AG04450 (cell line): ENCODE measurements at regions not wholly inside any gene's neighbourhood (a gene's known extent, or its start where the extent isn't known, plus 50 kb on each side); places are given as distances from the start of the nearest gene placed in this dataset.
A peak's percentile ranks its signal among the peaks of the same experiment; 100 is the strongest.

ENCODE experiments used
- CTCF ChIA-PET: fragments of 300-600, 350-600 bp; formaldehyde crosslinking; extraction: SDS; loops from one replicate; lab custom pipeline; 2022; ENCODE audit warnings: antibody characterized with exemption, inconsistent platforms; lab: Charles Lee
- POLR2A ChIA-PET: fragments of 350-600 bp; formaldehyde crosslinking; extraction: SDS; loops from one replicate; lab custom pipeline; 2021; ENCODE audit warnings: antibody characterized with exemption, inconsistent platforms; lab: Yijun Ruan, JAX
- DNase-seq: peaks from one replicate; pipeline ENCODE4 v3.0.0-alpha.2; 2011; ENCODE audit warnings: low read depth, low spot score
- H3K27ac ChIP-seq: one replicate; pipeline ENCODE4 v1.5.1; 2012; ENCODE audit warnings: low read depth, low read length, control low read depth
- H3K27me3 ChIP-seq: one replicate; pipeline ENCODE4 v1.6.0; 2012; ENCODE audit warnings: low read length; ENCODE audit not compliant: control insufficient read depth, insufficient read depth
- H3K4me3 ChIP-seq: 2 replicates; pipeline ENCODE4 v1.5.1; 2011; ENCODE audit warnings: mild to moderate bottlenecking, low read depth, low read length, control low read depth
- H3K9me3 ChIP-seq: 2 replicates; pipeline ENCODE4 v1.5.1; 2012; ENCODE audit warnings: low read length; ENCODE audit not compliant: control insufficient read depth, insufficient read depth
- TF ChIP-seq, protein P1 (sequence below): IDR thresholded peaks from 2 replicates; pipeline ENCODE4 v1.5.1; 2011; ENCODE audit warnings: low read depth, low read length, control low read depth, inconsistent platforms

GRCh38 chrX:125101971-125102755 is 217.5 kb upstream of the TEX13C start:
- Histone ChIP-seq H3K4me3 (no peak overlapping the region), H3K27me3 (no peaks in the 10 kb centered on the region), H3K9me3 (no peaks in the 10 kb centered on the region), H3K27ac (no peak overlapping the region)
- POLR2A ChIA-PET, result no interaction called here
- CTCF ChIA-PET, result no interaction called here
- DNase-seq, result no peak
- TF ChIP-seq, protein P1, sequence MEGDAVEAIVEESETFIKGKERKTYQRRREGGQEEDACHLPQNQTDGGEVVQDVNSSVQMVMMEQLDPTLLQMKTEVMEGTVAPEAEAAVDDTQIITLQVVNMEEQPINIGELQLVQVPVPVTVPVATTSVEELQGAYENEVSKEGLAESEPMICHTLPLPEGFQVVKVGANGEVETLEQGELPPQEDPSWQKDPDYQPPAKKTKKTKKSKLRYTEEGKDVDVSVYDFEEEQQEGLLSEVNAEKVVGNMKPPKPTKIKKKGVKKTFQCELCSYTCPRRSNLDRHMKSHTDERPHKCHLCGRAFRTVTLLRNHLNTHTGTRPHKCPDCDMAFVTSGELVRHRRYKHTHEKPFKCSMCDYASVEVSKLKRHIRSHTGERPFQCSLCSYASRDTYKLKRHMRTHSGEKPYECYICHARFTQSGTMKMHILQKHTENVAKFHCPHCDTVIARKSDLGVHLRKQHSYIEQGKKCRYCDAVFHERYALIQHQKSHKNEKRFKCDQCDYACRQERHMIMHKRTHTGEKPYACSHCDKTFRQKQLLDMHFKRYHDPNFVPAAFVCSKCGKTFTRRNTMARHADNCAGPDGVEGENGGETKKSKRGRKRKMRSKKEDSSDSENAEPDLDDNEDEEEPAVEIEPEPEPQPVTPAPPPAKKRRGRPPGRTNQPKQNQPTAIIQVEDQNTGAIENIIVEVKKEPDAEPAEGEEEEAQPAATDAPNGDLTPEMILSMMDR, result no peak

GRCh38 chrX:125103693-125104092 is 216.0 kb upstream of the TEX13C start:
- no peak for DNase-seq
- no peaks in the 10 kb centered on the region for H3K27me3 ChIP-seq
- H3K27ac ChIP-seq, result no peak overlapping the region
- POLR2A ChIA-PET, result no interaction called here
- no peak overlapping the region for H3K4me3 ChIP-seq
- TF ChIP-seq, protein P1, result no peak
- no peaks in the 10 kb centered on the region for H3K9me3 ChIP-seq
- CTCF ChIA-PET, result no interaction called here

- Histone ChIP-seq H3K4me3 (no peak overlapping the region), H3K27ac (no peak overlapping the region), H3K9me3 (no peaks in the 10 kb centered on the region), H3K27me3 (no peaks in the 10 kb centered on the region)
- TF ChIP-seq, protein P1, result no peak
- ChIA-PET CTCF (no interaction called here), POLR2A (no interaction called here)
- no peak for DNase-seq
Observed at GRCh38 chrX:125108921-125109320, 210.8 kb upstream of the TEX13C start.

GRCh38 chrX:125131164-125131563 is 188.5 kb upstream of the TEX13C start:
- CTCF ChIA-PET, result interaction anchor here (0.7 kb wide), 1 partner anchor 1957 kb away, joined by 3 read pairs; no protein-coding TSS in a partner anchor
- Histone ChIP-seq H3K27ac (no peak overlapping the region), H3K9me3 (no peaks in the 10 kb centered on the region), H3K4me3 (no peak overlapping the region), H3K27me3 (no peaks in the 10 kb centered on the region)
- POLR2A ChIA-PET, result no interaction called here
- DNase-seq, result no peak
- TF ChIP-seq, protein P1, result no peak

DNA sequence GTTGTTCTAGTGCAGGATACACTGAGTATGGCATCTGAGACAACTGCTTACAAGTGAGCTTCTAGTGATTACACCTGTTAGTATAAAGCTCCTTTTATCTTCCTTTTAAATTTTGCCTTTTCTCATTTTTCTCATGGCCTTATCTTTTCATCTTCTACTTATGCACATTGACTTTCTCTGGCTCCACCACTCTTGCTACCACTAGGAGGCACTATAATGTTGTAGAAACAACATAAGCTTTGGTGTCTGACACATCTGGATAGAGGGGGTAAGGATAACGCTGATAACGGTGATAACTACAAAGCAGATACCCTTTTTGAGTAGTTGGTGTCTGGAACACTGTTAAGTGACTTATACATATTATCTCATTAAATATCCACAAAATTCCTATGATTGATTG is 187.4 kb upstream of the TEX13C start:
- ChIA-PET CTCF (interaction anchor here (0.6 to 0.7 kb wide), 2 partner anchors 21 to 291 kb away, joined by 3 to 5 read pairs; no protein-coding TSS in a partner anchor), POLR2A (no interaction called here)
- TF ChIP-seq, protein P1, result 0 out of 2 replicates have a peak, but pooled peaks have one; percentile 16
- no peak overlapping the region for H3K27ac ChIP-seq
- DNase-seq, result no peak
- no peaks in the 10 kb centered on the region for H3K27me3 ChIP-seq
- H3K4me3 ChIP-seq, result no peak overlapping the region
- no peaks in the 10 kb centered on the region for H3K9me3 ChIP-seq
